Neuronal stem cell (in vitro differentiated cells): ENCODE measurements at regions not wholly inside any gene's neighbourhood (a gene's known extent, or its start where the extent isn't known, plus 50 kb on each side); places are given as distances from the start of the nearest gene placed in this dataset.
A peak's percentile ranks its signal among the peaks of the same experiment; 100 is the strongest.

ENCODE experiments used
- DNase-seq: peaks from one replicate; pipeline ENCODE4 v3.0.0-alpha.2; 2013; ENCODE audit warnings: low spot score
- H2AFZ ChIP-seq: one replicate; pipeline ENCODE4 v1.6.1; 2013; ENCODE audit warnings: mild to moderate bottlenecking, low read length, inconsistent platforms
- H2AK5ac ChIP-seq: 2 replicates; pipeline ENCODE4 v1.6.1; 2013; ENCODE audit warnings: low read depth, mild to moderate bottlenecking, inconsistent platforms, low read length, moderate library complexity, mixed read lengths
- H2BK120ac ChIP-seq: 2 replicates; pipeline ENCODE4 v1.6.1; 2013; ENCODE audit warnings: low read depth, mild to moderate bottlenecking, inconsistent platforms, low read length, moderate library complexity, mixed read lengths
- H2BK12ac ChIP-seq: one replicate; pipeline ENCODE4 v1.6.1; 2013; ENCODE audit warnings: low read length, inconsistent platforms
- H2BK15ac ChIP-seq: 2 replicates; pipeline ENCODE4 v1.6.1; 2013; ENCODE audit warnings: mild to moderate bottlenecking, low read length, inconsistent platforms, mixed read lengths
- H2BK5ac ChIP-seq: one replicate; pipeline ENCODE4 v1.6.1; 2013; ENCODE audit warnings: inconsistent platforms, mild to moderate bottlenecking, low read length, moderate library complexity
- H3K14ac ChIP-seq: one replicate; pipeline ENCODE4 v1.6.1; 2013; ENCODE audit warnings: low read length, inconsistent platforms
- H3K18ac ChIP-seq: 2 replicates; pipeline ENCODE4 v1.6.1; 2013; ENCODE audit warnings: low read length, inconsistent platforms
- H3K23ac ChIP-seq: 2 replicates; pipeline ENCODE4 v1.6.1; 2013; ENCODE audit warnings: low read depth, mild to moderate bottlenecking, mixed read lengths, low read length, inconsistent platforms; ENCODE audit not compliant: poor library complexity
- H3K27ac ChIP-seq: replicated peaks from 3 replicates; pipeline ENCODE4 v1.5.1; 2013; ENCODE audit warnings: low read length, inconsistent platforms
- H3K27me3 ChIP-seq, 3 experiments: 2 replicates each; pipeline ENCODE4 v1.6.1; 2013; ENCODE audit warnings: low read length in 3 of 3, mild to moderate bottlenecking in 2 of 3, inconsistent platforms in 1 of 3, low read depth in 1 of 3, mixed read lengths in 1 of 3, moderate library complexity in 1 of 3; ENCODE audit not compliant: control insufficient read depth in 3 of 3, insufficient read depth in 3 of 3
- H3K36me3 ChIP-seq, 2 donors: replicated peaks in 1 of 2; 2 replicates each; pipeline ENCODE4 v1.6.1; 2013; ENCODE audit warnings: low read length in 2 of 2; ENCODE audit not compliant: control insufficient read depth in 2 of 2, insufficient read depth in 2 of 2
- H3K4ac ChIP-seq: 2 replicates; pipeline ENCODE4 v1.6.1; 2013; ENCODE audit warnings: inconsistent platforms, mild to moderate bottlenecking, low read length, moderate library complexity
- H3K4me1 ChIP-seq, 2 donors: 1 replicate in 1 of 2; 2 replicates in 1 of 2; pipeline ENCODE4 v1.6.1; 2013; ENCODE audit warnings: low read length in 2 of 2, low read depth in 1 of 2; ENCODE audit not compliant: control insufficient read depth in 2 of 2, insufficient read depth in 1 of 2
- H3K4me2 ChIP-seq: one replicate; pipeline ENCODE4 v1.6.1; 2013; ENCODE audit warnings: mild to moderate bottlenecking, low read length, inconsistent platforms; ENCODE audit not compliant: insufficient read depth, poor library complexity, severe bottlenecking
- H3K4me3 ChIP-seq, 2 donors: 2 replicates each; pipeline ENCODE4 v1.5.1; 2013; ENCODE audit warnings: low read length in 2 of 2, mild to moderate bottlenecking in 2 of 2, inconsistent platforms in 1 of 2, moderate library complexity in 1 of 2
- H3K79me1 ChIP-seq: one replicate; pipeline ENCODE4 v1.6.1; 2013; ENCODE audit warnings: low read depth, mild to moderate bottlenecking, inconsistent platforms, low read length, moderate library complexity
- H3K9ac ChIP-seq: one replicate; pipeline ENCODE4 v1.6.1; 2013; ENCODE audit warnings: mild to moderate bottlenecking, low read depth, low read length, inconsistent platforms; ENCODE audit not compliant: poor library complexity
- H3K9me3 ChIP-seq, 2 donors: replicated peaks in 1 of 2; 2 replicates each; pipeline versions ENCODE3 to v1.6.1; 2013; ENCODE audit warnings: low read length in 2 of 2, mild to moderate bottlenecking in 2 of 2, inconsistent platforms in 1 of 2, low read depth in 1 of 2, mixed read lengths in 1 of 2, moderate library complexity in 1 of 2; ENCODE audit not compliant: control insufficient read depth in 2 of 2, insufficient read depth in 1 of 2
- H4K8ac ChIP-seq: one replicate; pipeline ENCODE4 v1.6.1; 2013; ENCODE audit warnings: low read depth, mild to moderate bottlenecking, inconsistent platforms, low read length, moderate library complexity
- H4K91ac ChIP-seq: one replicate; pipeline ENCODE4 v1.6.1; 2013; ENCODE audit warnings: low read length, low read depth, mild to moderate bottlenecking, inconsistent platforms; ENCODE audit not compliant: poor library complexity
- WGBS, 2 donors: extraction: QIAGEN DNeasy Blood & Tissue Kit; methylation state at CpG; one replicate each; pipeline ENCODE4 v1.1.7; 2013; ENCODE audit warnings: missing lambda C conversion rate in 2 of 2, mixed read lengths in 1 of 2; ENCODE audit not compliant: insufficient read length in 2 of 2, insufficient replicate concordance in 1 of 2; ENCODE audit errors: extremely low coverage in 2 of 2; 5-methylcytosine and 5-hydroxymethylcytosine counted together

- Histone ChIP-seq H3K4me1 (peaks cover 10 to 18% of the 10 kb centered on the region in 2 donors), H3K36me3 (no peaks in the 10 kb centered on the region), H3K27ac (no peak overlapping the region), H2AFZ (no peak overlapping the region), H3K18ac (peak overlapping the region; percentile 71), H3K14ac (no peak overlapping the region), H3K27me3 (peaks cover 0 to 11% (median 0%) of the 10 kb centered on the region in 3 experiments), H4K91ac (no peak overlapping the region), H2BK120ac (no peak overlapping the region), H3K4ac (no peak overlapping the region), H3K79me1 (no peaks in the 10 kb centered on the region), H3K23ac (no peak overlapping the region), H3K9me3 (no peaks in the 10 kb centered on the region), H4K8ac (no peak overlapping the region), H2BK5ac (no peak overlapping the region), H2AK5ac (peak overlapping the region; percentile 72), H2BK12ac (no peak overlapping the region), H3K9ac (no peak overlapping the region), H3K4me2 (no peak overlapping the region), H3K4me3 (no peak overlapping the region), H2BK15ac (no peak overlapping the region)
- DNase-seq: no peak
- WGBS, 2 donors: no CpG with 5 or more reads among the region's 12 CpGs
Observed at GRCh38 chr10:131681656-131682055, 219.2 kb upstream of the PPP2R2D start.

GRCh38 chr10:131682271-131682962 is 218.4 kb upstream of the PPP2R2D start:
- no CpG with 5 or more reads among the region's 20 CpGs for WGBS, 2 donors
- no peak overlapping the region for H4K8ac ChIP-seq
- no peak overlapping the region for H4K91ac ChIP-seq
- no peak for DNase-seq
- no peak overlapping the region for H3K4ac ChIP-seq
- H2BK15ac ChIP-seq: no peak overlapping the region
- no peak overlapping the region for H3K18ac ChIP-seq
- no peak overlapping the region for H2BK120ac ChIP-seq
- H3K4me1 ChIP-seq: peaks cover 5 to 23% of the 10 kb centered on the region in 2 donors
- no peak overlapping the region for H2AFZ ChIP-seq
- peaks cover 0 to 12% (median 0%) of the 10 kb centered on the region in 3 experiments for H3K27me3 ChIP-seq
- no peaks in the 10 kb centered on the region for H3K79me1 ChIP-seq
- no peaks in the 10 kb centered on the region for H3K36me3 ChIP-seq
- H3K4me2 ChIP-seq: no peak overlapping the region
- H3K9me3 ChIP-seq: no peaks in the 10 kb centered on the region
- H3K27ac ChIP-seq: no peak overlapping the region
- H3K23ac ChIP-seq: no peak overlapping the region
- no peak overlapping the region for H2BK12ac ChIP-seq
- peak overlapping the region; percentile 26 for H2AK5ac ChIP-seq
- no peak overlapping the region for H2BK5ac ChIP-seq
- H3K9ac ChIP-seq: no peak overlapping the region
- no peak overlapping the region for H3K14ac ChIP-seq
- H3K4me3 ChIP-seq: no peak overlapping the region

GRCh38 chr10:131683281-131683861 is 217.4 kb upstream of the PPP2R2D start:
- no peak overlapping the region for H3K4ac ChIP-seq
- H3K9me3 ChIP-seq: no peaks in the 10 kb centered on the region
- peak overlapping the region; percentile 57 for H3K18ac ChIP-seq
- H3K23ac ChIP-seq: no peak overlapping the region
- no peak overlapping the region for H4K8ac ChIP-seq
- H2BK120ac ChIP-seq: no peak overlapping the region
- peaks cover 0 to 24% of the 10 kb centered on the region in 2 donors for H3K4me1 ChIP-seq
- H3K9ac ChIP-seq: no peak overlapping the region
- H2AFZ ChIP-seq: no peak overlapping the region
- no peak overlapping the region for H3K27ac ChIP-seq
- H3K4me2 ChIP-seq: no peak overlapping the region
- no peaks in the 10 kb centered on the region for H3K36me3 ChIP-seq
- no peaks in the 10 kb centered on the region for H3K79me1 ChIP-seq
- H3K27me3 ChIP-seq: peaks cover 0 to 12% (median 0%) of the 10 kb centered on the region in 3 experiments
- no peak overlapping the region for H3K14ac ChIP-seq
- no peak overlapping the region for H2BK5ac ChIP-seq
- no peak for DNase-seq
- H4K91ac ChIP-seq: no peak overlapping the region
- H3K4me3 ChIP-seq: no peak overlapping the region
- H2BK15ac ChIP-seq: peak overlapping the region; percentile 38
- H2BK12ac ChIP-seq: peak overlapping the region; percentile 50
- WGBS, 2 donors: no CpG with 5 or more reads among the region's 21 CpGs
- H2AK5ac ChIP-seq: peak overlapping the region; percentile 76

GRCh38 chr10:131683941-131684340 is 216.9 kb upstream of the PPP2R2D start:
- H4K91ac ChIP-seq: no peak overlapping the region
- no peak overlapping the region for H2BK120ac ChIP-seq
- H3K4me2 ChIP-seq: no peak overlapping the region
- DNase-seq: no peak
- no peak overlapping the region for H3K4me3 ChIP-seq
- no peak overlapping the region for H3K27ac ChIP-seq
- peak overlapping the region; percentile 83 for H2AK5ac ChIP-seq
- H3K23ac ChIP-seq: no peak overlapping the region
- peaks cover 0 to 12% (median 0%) of the 10 kb centered on the region in 3 experiments for H3K27me3 ChIP-seq
- H2AFZ ChIP-seq: no peak overlapping the region
- no peaks in the 10 kb centered on the region for H3K36me3 ChIP-seq
- H2BK12ac ChIP-seq: no peak overlapping the region
- H3K14ac ChIP-seq: no peak overlapping the region
- no peak overlapping the region for H2BK5ac ChIP-seq
- H3K4me1 ChIP-seq: peaks cover 0 to 28% of the 10 kb centered on the region in 2 donors
- H4K8ac ChIP-seq: no peak overlapping the region
- H3K18ac ChIP-seq: peak overlapping the region; percentile 4
- no peaks in the 10 kb centered on the region for H3K79me1 ChIP-seq
- no peak overlapping the region for H3K4ac ChIP-seq
- no CpG with 5 or more reads among the region's 12 CpGs for WGBS, 2 donors
- H2BK15ac ChIP-seq: peak overlapping the region; percentile 27
- H3K9me3 ChIP-seq: no peaks in the 10 kb centered on the region
- H3K9ac ChIP-seq: peak overlapping the region; percentile 2
